ENCODE measurements at regions not wholly inside any gene's neighbourhood (a gene's known extent, or its start where the extent isn't known, plus 50 kb on each side); places are given as distances from the start of the nearest gene placed in this dataset.

GRCh38 chr12:73136386-73136785 lies 864.2 kb downstream of the TRHDE start:
- CTCF ChIA-PET (ENCODE audit: partially characterized antibody) = no interaction called here
- no peak overlapping the region for H2BK120ac ChIP-seq (replicated peaks; ENCODE audit: low read depth, low read length)
- 91% methylated on average over 5 of the region's 5 CpGs; no CpG with 5 or more reads in 1 of the 2 experiments for WGBS, 2 experiments (ENCODE audit: extremely low coverage in 1 of 2, insufficient coverage in 1 of 2, insufficient read length in 1 of 2, insufficient replicate concordance in 2 of 2, low coverage in 1 of 2, low lambda C conversion rate in 2 of 2, missing lambda C conversion rate in 1 of 2)
- no peaks in the 10 kb centered on the region for H3K4me1 ChIP-seq (replicated peaks in 1 of 4; ENCODE audit: control insufficient read depth in 3 of 4, insufficient read depth in 4 of 4, low read length in 3 of 4)
- no peak overlapping the region for H3K4me3 ChIP-seq (ENCODE audit: extremely low read depth in 1 of 4, insufficient read depth in 2 of 4, low read depth in 3 of 4, low read length in 4 of 4)
- POLR2A ChIA-PET (ENCODE audit: partially characterized antibody) = no interaction called here
- no peaks in the 10 kb centered on the region for H3K79me1 ChIP-seq (ENCODE audit: low read depth, low read length)
- no peaks in the 10 kb centered on the region for H3K79me2 ChIP-seq (ENCODE audit: control insufficient read depth in 1 of 2, insufficient read depth in 2 of 2, low read length in 2 of 2)
- no peak overlapping the region for H2AFZ ChIP-seq (ENCODE audit: low read length)
- H4K91ac ChIP-seq (replicated peaks; ENCODE audit: insufficient read length, low read length) = no peak overlapping the region
- no peak overlapping the region for H2BK12ac ChIP-seq (ENCODE audit: low read depth, low read length)
- no peak overlapping the region for H3K23ac ChIP-seq (ENCODE audit: insufficient read length)
- H3K36me3 ChIP-seq (ENCODE audit: control insufficient read depth in 2 of 4, insufficient read depth in 4 of 4, low read length in 3 of 4) = no peaks in the 10 kb centered on the region
- H3K4me2 ChIP-seq (ENCODE audit: insufficient read depth in 1 of 2, low read depth in 2 of 2, low read length in 2 of 2) = no peak overlapping the region
- H2AK5ac ChIP-seq (ENCODE audit: low read depth, low read length) = no peak overlapping the region
- DNase-seq (ENCODE audit: low read depth in 1 of 2, low spot score in 2 of 2) = no peak
- no peak overlapping the region for H2BK20ac ChIP-seq (ENCODE audit: low read length)
- no peak overlapping the region; the same call in 1 of the 2 replicates for H3K18ac ChIP-seq (ENCODE audit: extremely low read depth, low read length)
- H3K9me3 ChIP-seq (ENCODE audit: insufficient read depth in 2 of 2, low read depth in 1 of 2, low read length in 1 of 2) = no peaks in the 10 kb centered on the region
- H4K20me1 ChIP-seq (replicated peaks in 1 of 2; ENCODE audit: control insufficient read depth in 1 of 2, insufficient read depth in 2 of 2, low read length in 2 of 2) = no peaks in the 10 kb centered on the region
- H3K4ac ChIP-seq (replicated peaks; ENCODE audit: insufficient read length, low read depth, low read length) = no peak overlapping the region
- no peak overlapping the region for H4K5ac ChIP-seq (ENCODE audit: insufficient read length, low read depth, low read length)
- no peak overlapping the region for H2BK15ac ChIP-seq (ENCODE audit: low read length)
- H4K8ac ChIP-seq (ENCODE audit: extremely low read depth, insufficient read depth, low read length) = no peak overlapping the region
- no peak overlapping the region for H3K56ac ChIP-seq (replicated peaks; ENCODE audit: insufficient read length, low read depth, low read length)
- H3K27me3 ChIP-seq (replicated peaks in 1 of 4; ENCODE audit: control insufficient read depth in 3 of 4, extremely low read depth in 1 of 4, insufficient read depth in 3 of 4, low read length in 3 of 4) = no peaks in the 10 kb centered on the region
- no peak for FAIRE-seq
- TF ChIP-seq SIX5 (IDR thresholded peaks at IDR 0.05; ENCODE audit: low read depth, low read length) (no peak), POU5F1 (IDR thresholded peaks at IDR 0.05; ENCODE audit: low read depth, low read length) (no peak), ASH2L (IDR thresholded peaks at IDR 0.05; ENCODE audit: low read length) (no peak), HDAC6 (IDR thresholded peaks at IDR 0.05; ENCODE audit: low read depth, low read length) (no peak), CTBP2 (IDR thresholded peaks at IDR 0.05; ENCODE audit: borderline replicate concordance, insufficient read depth, insufficient read length, low read length) (no peak), EZH2 (IDR thresholded peaks at IDR 0.05; ENCODE audit: low read depth, low read length, severe bottlenecking) (no peak), CBX8 (IDR thresholded peaks at IDR 0.05; ENCODE audit: borderline replicate concordance, low read depth, low read length) (no peak), SIRT6 (IDR thresholded peaks at IDR 0.05; ENCODE audit: low read length) (no peak), CREB1 (IDR thresholded peaks at IDR 0.05) (no peak), KDM4A (IDR thresholded peaks at IDR 0.05; ENCODE audit: low read depth, low read length, severe bottlenecking) (no peak)
- TF ChIP-seq, protein P1, sequence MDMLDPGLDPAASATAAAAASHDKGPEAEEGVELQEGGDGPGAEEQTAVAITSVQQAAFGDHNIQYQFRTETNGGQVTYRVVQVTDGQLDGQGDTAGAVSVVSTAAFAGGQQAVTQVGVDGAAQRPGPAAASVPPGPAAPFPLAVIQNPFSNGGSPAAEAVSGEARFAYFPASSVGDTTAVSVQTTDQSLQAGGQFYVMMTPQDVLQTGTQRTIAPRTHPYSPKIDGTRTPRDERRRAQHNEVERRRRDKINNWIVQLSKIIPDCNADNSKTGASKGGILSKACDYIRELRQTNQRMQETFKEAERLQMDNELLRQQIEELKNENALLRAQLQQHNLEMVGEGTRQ (IDR thresholded peaks at IDR 0.05; ENCODE audit: low read length) = no peak
- H2BK5ac ChIP-seq (ENCODE audit: low read depth, low read length) = no peak overlapping the region
- H3K9ac ChIP-seq (replicated peaks in 1 of 4; ENCODE audit: extremely low read depth in 1 of 4, low read depth in 3 of 4, low read length in 3 of 4) = no peak overlapping the region
- H3K23me2 ChIP-seq (ENCODE audit: low read depth, low read length) = no peaks in the 10 kb centered on the region
- no peak overlapping the region for H3K14ac ChIP-seq (ENCODE audit: insufficient read length)
- no peak overlapping the region for H3K27ac ChIP-seq (ENCODE audit: low read depth, low read length)

All from H1 (cell line).